HG03460 (cell line): ENCODE measurements at regions not wholly inside any gene's neighbourhood (a gene's known extent, or its start where the extent isn't known, plus 50 kb on each side); places are given as distances from the start of the nearest gene placed in this dataset.
A peak's percentile ranks its signal among the peaks of the same experiment; 100 is the strongest.

ENCODE experiments used
- ATAC-seq: cut with Tn5 transposase; IDR thresholded peaks from one replicate; pipeline ENCODE4 v1.9.1; 2021; ENCODE audit not compliant: unreplicated experiment

DNA sequence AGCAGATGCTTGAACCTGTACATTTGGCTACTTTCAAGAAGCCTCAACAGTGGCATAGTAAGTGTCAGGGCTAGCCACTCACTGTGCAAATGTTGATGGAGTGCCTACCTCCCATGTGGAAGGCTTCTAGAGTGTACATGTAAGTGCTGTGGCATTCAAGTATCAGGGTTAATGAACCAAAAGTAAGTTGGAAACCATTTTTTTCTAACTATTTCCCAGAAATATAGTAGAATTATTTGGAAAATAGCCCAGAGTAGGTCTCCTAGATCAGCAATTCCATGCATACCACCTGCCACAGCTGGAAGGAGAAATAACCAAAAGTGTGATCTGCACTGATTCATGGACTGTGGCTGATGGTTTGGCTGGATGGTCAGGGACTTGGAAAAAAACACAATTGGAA, 53.3 kb downstream of the FOXD1 start:
- ATAC-seq = no peak

DNA sequence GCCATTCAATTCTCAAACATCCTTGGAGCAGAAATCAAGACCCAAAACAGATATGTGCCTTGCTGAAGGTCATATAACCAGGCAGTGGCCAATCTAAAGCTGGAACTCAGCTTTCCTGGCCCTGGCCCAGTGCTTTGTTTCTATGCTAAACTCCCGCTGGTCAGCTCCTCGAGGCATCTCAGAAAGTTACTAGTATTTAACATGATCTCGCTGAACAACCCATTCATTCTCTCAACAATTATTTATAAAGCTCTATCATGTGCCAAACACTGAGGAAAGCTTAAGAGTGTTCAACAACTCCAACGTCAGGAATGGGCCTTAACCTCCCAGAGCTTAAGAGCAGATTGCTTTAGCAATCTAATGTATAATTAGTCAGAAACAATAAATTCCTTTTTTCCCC, 54.0 kb downstream of the FOXD1 start:
- no peak for ATAC-seq

DNA sequence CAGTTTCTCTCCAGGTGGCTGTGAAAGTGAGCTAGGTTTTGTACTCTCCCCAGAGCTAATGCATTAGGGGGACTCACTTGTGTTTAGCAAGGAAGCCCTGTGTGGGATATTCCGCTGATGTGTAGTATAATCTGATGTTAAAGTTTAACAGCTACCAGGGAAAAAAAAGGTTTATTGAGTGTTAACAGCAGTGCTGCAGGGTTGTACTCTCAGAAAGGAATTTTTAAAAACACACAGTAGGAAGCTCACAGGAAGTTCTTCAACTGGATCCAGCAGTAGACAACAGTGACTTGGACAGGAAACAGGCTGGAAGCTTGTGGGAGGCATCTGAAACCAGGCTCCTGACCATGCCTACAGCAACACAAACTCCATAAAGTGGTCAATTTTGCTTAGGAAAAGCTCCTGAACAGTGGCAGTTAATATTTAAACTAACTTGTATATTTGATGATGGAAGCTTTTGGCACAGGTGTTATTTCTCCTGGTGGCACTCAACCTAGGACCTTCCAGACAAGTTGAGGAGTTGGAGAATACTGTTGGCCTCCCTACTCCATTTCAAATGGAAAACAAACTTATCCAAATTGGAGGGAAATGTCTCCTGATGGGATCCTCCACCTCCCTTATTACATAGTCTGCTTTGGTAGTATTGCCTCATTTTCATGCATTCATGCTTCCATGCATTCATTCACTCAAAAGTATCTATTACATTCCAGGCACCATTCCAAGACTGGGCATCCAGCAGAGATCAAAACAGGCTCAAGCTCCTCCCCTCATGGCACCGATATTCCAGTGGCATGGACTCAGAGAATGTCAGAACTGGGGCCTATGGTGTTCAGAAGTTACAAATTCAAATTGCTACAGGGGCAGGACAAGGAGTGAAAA, 54.7 kb downstream of the FOXD1 start:
- ATAC-seq = no peak

- ATAC-seq = no peak
These were observed 55.8 kb downstream of the FOXD1 start for GRCh38 chr5:73392775-73393174.

GRCh38 chr5:73391441-73391881, 57.1 kb downstream of the FOXD1 start:
- no peak for ATAC-seq

DNA sequence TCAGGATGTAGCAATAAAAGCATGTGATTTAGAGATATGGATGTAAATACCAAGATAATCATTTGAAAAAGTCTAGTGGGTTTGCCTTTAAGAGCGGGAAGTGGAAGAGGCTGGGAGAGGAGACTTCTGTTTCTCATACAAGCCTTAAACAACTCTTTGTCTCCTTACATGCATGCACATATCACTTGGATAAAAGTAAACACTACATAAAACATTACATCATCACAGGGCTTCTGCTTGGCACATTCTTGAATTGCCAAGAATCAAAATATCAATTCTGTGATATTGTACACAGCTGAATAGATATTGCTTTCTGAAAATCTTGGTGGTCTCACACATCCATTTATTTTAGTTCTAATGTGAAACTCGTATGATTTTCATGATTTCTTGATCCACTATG, 57.6 kb downstream of the FOXD1 start:
- ATAC-seq = no peak

DNA sequence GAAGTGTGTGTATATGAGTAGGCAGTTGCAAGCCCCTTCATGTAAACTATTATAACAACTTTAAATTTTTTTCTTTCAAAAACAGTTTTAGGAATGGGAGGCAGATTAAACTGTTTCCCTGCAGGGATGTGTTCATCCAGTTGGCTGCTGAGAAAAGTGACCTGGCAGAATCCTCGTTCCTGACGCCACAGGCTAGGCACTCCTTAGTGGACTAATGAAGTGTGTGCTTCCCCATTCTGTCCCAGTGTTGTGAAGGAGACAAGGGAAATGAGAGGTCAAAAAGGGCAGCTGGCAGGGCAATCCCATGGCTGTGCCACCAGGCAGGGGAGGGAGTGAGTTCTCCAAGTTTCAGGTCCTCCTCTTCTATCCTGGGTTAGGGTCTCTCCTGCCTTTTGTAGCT, 59.8 kb downstream of the FOXD1 start:
- ATAC-seq = no peak

GRCh38 chr5:73388306-73388684, 60.3 kb downstream of the FOXD1 start:
- no peak for ATAC-seq

DNA sequence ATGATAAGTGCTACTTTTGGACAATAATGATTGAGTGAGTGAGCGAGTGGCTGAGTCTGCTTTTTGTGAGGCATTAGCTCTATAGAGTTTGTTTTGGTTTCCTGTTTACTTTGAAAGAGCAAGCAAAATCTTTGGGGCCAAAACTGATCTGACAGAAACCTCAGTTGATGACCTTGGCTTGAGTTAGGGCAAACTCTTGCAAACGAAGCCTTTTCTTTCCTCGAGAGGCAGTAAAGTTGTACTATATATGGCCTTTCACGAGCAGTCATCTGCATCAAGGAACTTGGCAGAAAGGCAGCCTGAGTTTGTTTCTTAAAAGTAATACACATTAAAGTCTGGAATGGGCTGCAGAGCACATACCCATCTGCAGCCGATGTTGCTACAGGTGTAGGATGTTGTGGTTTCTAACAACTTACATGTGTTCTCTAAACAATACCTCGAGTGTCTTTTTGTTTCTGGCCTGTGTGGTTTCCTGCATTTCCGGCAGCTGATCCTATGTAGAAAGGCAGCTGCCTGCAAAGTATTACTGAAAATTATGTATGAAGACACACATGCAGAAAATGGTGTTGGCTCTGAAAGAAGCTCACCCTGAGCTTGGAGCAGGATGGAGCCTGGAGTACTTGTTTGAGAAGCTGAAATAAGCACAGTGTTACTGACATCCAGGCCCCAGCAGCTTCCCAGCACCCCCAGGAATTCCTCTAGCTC, 60.8 kb downstream of the FOXD1 start:
- ATAC-seq = peak; percentile 94

- ATAC-seq = peak; percentile 27
These were observed 61.4 kb downstream of the FOXD1 start for GRCh38 chr5:73387149-73387591.

DNA sequence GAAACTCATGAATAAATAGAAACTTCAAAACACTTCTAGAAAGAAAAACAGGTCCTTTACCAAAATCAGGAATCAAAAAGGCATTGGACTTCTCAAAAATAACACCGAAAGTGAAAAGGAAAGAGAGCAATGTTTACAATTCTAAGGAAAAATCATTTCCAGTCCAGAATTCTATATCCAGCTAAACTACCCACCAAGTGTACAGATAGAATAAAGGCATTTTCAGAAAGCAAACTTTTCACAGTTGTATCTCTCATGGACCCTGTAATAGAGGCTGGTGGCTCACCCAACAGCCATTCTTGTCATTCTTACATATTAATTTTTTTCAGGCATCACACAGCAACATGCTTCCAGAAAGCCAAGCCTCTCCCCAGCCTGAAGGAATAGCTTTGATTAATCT, 63.7 kb downstream of the FOXD1 start:
- no peak for ATAC-seq

DNA sequence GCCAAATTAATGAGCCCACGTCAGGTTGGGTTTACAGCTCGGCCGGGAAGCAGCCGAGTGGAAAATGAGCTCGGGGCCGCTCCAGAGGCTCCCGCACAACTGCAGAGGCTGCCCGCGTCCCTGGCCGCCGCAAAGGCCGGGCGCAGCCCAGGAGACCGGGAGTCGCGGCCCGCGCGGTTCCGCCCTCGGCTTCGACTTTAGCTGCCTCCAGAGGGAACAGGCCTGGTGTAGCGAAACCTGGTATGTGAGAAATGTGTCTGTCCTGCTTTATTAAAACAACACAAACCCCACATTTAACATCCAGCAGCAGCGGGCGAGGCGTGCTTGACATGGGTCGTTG, 66.2 kb downstream of the FOXD1 start:
- no peak for ATAC-seq

- no peak for ATAC-seq
These were observed 66.8 kb downstream of the FOXD1 start for GRCh38 chr5:73381590-73382400.

GRCh38 chr5:73380710-73381589, 67.6 kb downstream of the FOXD1 start:
- ATAC-seq = no peak

DNA sequence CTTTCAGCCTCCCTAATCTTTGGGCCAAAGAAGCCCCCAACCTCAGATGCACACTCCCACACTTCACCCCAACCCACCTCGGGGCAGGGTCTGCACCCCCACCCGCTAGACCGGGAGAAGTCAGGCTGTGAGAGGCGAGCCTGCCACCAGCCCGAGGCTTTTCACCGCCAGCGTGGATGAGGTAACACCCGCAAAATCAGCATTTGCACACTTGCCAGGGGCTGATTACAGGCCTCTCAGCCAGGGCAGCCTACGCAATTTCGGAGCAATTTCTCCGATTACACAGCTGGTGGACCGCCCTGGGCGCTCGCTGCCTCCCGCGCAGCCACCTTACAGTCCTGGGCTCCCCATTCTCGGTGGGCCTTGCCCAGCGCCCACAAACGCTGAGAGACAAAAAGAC, 68.5 kb downstream of the FOXD1 start:
- ATAC-seq = no peak

DNA sequence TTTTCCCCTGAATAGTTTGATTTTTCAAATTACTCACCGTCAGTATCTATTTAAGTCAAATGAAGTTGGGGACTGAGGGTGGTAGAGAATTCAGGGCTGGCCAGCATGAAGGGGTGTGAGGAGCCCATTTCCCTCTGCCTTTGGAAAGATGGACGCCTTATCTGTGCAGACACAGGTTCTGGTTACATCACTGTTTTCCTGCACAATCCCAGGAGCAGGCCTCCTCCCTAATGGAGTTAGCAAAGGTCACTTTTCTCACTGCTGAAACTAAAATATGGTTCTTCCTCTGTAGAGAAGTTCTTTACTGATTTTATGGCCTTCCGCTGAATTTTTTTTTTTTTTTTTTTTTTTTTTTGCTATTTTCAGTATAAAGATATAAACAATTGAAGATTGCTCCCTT, 69.1 kb downstream of the FOXD1 start:
- no peak for ATAC-seq

DNA sequence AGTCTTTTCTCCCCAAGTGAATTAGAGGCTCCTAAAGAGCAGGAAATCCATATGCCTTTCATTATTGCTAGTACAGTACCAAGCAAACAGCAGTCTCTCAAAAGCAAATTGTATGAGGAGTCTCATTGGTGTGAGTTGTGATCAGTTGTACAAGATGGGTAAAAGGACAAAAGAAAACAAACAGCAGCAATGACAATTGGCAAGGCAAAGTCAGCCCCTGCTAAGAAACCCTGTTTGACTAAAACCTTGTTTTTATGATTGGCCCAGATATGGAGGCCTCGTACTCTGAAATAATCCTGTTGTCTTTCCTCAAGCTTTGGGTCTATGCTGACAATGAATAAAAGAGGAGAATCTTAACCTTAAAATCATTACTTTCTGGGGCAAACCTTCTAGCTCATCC, 69.8 kb downstream of the FOXD1 start:
- ATAC-seq = no peak

DNA sequence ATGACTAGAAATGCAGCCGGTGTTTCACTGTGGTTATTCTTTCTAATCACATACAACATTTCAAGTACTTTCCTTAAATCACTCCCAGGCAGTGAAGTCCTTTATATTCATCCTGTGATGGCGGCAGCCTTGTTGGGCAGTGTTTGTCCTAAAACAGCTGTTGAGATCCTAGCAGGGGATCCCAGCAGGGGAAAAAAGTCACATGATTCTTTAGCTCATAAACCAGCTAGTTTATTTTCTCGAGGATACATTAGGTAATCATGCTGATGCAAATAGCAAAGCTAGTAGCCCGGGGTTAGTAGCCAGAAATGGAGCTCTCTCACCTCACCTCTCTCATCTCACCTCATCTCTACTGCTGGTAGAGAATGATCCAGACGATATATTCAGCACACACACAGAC, 70.5 kb downstream of the FOXD1 start:
- no peak for ATAC-seq

GRCh38 chr5:73376618-73377170, 71.9 kb downstream of the FOXD1 start:
- no peak for ATAC-seq

- ATAC-seq = no peak
These were observed 72.6 kb downstream of the FOXD1 start for GRCh38 chr5:73375949-73376348.
